ENCODE measurements at regions not wholly inside any gene's neighbourhood (a gene's known extent, or its start where the extent isn't known, plus 50 kb on each side); places are given as distances from the start of the nearest gene placed in this dataset.

GRCh38 chr1:22350924-22351767 lies 100.5 kb upstream of the ZBTB40 start:
- TF ChIP-seq CTCF (IDR thresholded peaks at IDR 0.05; ENCODE audit: insufficient read depth, low read depth, low read length): no peak
- Histone ChIP-seq H3K36me3 (ENCODE audit: control insufficient read depth, insufficient read depth, low read length) (no peaks in the 10 kb centered on the region), H3K4me3 (ENCODE audit: low read depth, low read length) (no peak overlapping the region), H3K27me3 (ENCODE audit: control insufficient read depth, insufficient read depth, low read length) (peaks cover 18% of the 10 kb centered on the region)
- ChIA-PET CTCF (no interaction called here), POLR2A (interaction anchor here (0.6 kb wide), 1 partner anchor 38 kb away, joined by 3 read pairs; no protein-coding TSS in a partner anchor)
- no peak for DNase-seq (ENCODE audit: low read depth)

GRCh38 chr1:22351768-22352080 lies 99.9 kb upstream of the ZBTB40 start:
- CTCF ChIA-PET: no interaction called here
- no peak for TF ChIP-seq CTCF (IDR thresholded peaks at IDR 0.05; ENCODE audit: insufficient read depth, low read depth, low read length)
- Histone ChIP-seq H3K27me3 (ENCODE audit: control insufficient read depth, insufficient read depth, low read length) (peaks cover 18% of the 10 kb centered on the region), H3K4me3 (ENCODE audit: low read depth, low read length) (no peak overlapping the region), H3K36me3 (ENCODE audit: control insufficient read depth, insufficient read depth, low read length) (no peaks in the 10 kb centered on the region)
- POLR2A ChIA-PET: no interaction called here
- DNase-seq (ENCODE audit: low read depth): no peak

- CTCF ChIA-PET: no interaction called here
- POLR2A ChIA-PET: no interaction called here
- no peak for TF ChIP-seq CTCF (IDR thresholded peaks at IDR 0.05; ENCODE audit: insufficient read depth, low read depth, low read length)
- H3K27me3 ChIP-seq (ENCODE audit: control insufficient read depth, insufficient read depth, low read length): peaks cover 18% of the 10 kb centered on the region
- no peak overlapping the region for H3K4me3 ChIP-seq (ENCODE audit: low read depth, low read length)
- no peaks in the 10 kb centered on the region for H3K36me3 ChIP-seq (ENCODE audit: control insufficient read depth, insufficient read depth, low read length)
- no peak for DNase-seq (ENCODE audit: low read depth)
These were observed 99.3 kb upstream of the ZBTB40 start for GRCh38 chr1:22352355-22352754.

- no peak for DNase-seq (ENCODE audit: low read depth)
- POLR2A ChIA-PET: no interaction called here
- CTCF ChIA-PET: no interaction called here
- H3K4me3 ChIP-seq (ENCODE audit: low read depth, low read length): no peak overlapping the region
- no peak for TF ChIP-seq CTCF (IDR thresholded peaks at IDR 0.05; ENCODE audit: insufficient read depth, low read depth, low read length)
- H3K27me3 ChIP-seq (ENCODE audit: control insufficient read depth, insufficient read depth, low read length): peaks cover 20% of the 10 kb centered on the region
- no peaks in the 10 kb centered on the region for H3K36me3 ChIP-seq (ENCODE audit: control insufficient read depth, insufficient read depth, low read length)
These were observed 98.8 kb upstream of the ZBTB40 start for GRCh38 chr1:22352896-22353295.

GRCh38 chr1:22359427-22359826 lies 92.2 kb upstream of the ZBTB40 start:
- H3K36me3 ChIP-seq (ENCODE audit: control insufficient read depth, insufficient read depth, low read length): no peaks in the 10 kb centered on the region
- POLR2A ChIA-PET: no interaction called here

More at GRCh38 chr1:22359427-22359826, 92.2 kb upstream of the ZBTB40 start:
- DNase-seq (ENCODE audit: low read depth): no peak
- CTCF ChIA-PET: no interaction called here
- Histone ChIP-seq H3K27me3 (ENCODE audit: control insufficient read depth, insufficient read depth, low read length) (peaks cover 3% of the 10 kb centered on the region), H3K4me3 (ENCODE audit: low read depth, low read length) (no peak overlapping the region)
- no peak for TF ChIP-seq CTCF (IDR thresholded peaks at IDR 0.05; ENCODE audit: insufficient read depth, low read depth, low read length)

All from BJ (cell line).